Loucy (cell line): ENCODE measurements at regions not wholly inside any gene's neighbourhood (a gene's known extent, or its start where the extent isn't known, plus 50 kb on each side); places are given as distances from the start of the nearest gene placed in this dataset.

ENCODE experiments used
- H2AFZ ChIP-seq: fragments of 200-600 bp; sonication (generic); 2 replicates; pipeline ENCODE4 v1.6.0; 2016; ENCODE audit warnings: antibody characterized with exemption, mild to moderate bottlenecking, low read length, moderate library complexity
- H3F3A ChIP-seq: fragments of 200-600 bp; 2 replicates; pipeline ENCODE4 v1.6.0; 2016; ENCODE audit warnings: antibody characterized with exemption, low read depth, mild to moderate bottlenecking
- H3K27me3 ChIP-seq: fragments of 200-600 bp; sonication (generic); 2 replicates; pipeline ENCODE4 v1.6.1; 2014; ENCODE audit warnings: low read length, mild to moderate bottlenecking; ENCODE audit not compliant: insufficient read depth, poor library complexity, severe bottlenecking
- H3K36me3 ChIP-seq: fragments of 200-600 bp; sonication (generic); 2 replicates; pipeline ENCODE4 v1.6.1; 2016; ENCODE audit warnings: low read length; ENCODE audit not compliant: insufficient read depth
- H3K4me1 ChIP-seq: fragments of 200-600 bp; sonication (generic); 2 replicates; pipeline ENCODE4 v1.5.1; 2014; ENCODE audit warnings: low read length, mild to moderate bottlenecking; ENCODE audit not compliant: insufficient read depth, poor library complexity, severe bottlenecking
- H3K4me2 ChIP-seq: fragments of 200-600 bp; sonication (generic); 2 replicates; pipeline ENCODE4 v1.6.0; 2014; ENCODE audit warnings: antibody characterized with exemption, low read length, low read depth, mild to moderate bottlenecking; ENCODE audit not compliant: poor library complexity, severe bottlenecking
- H3K4me3 ChIP-seq: fragments of 200-600 bp; sonication (generic); 2 replicates; pipeline ENCODE4 v1.5.1; 2014; ENCODE audit warnings: low read length, mild to moderate bottlenecking, mixed read lengths; ENCODE audit not compliant: poor library complexity, severe bottlenecking
- H3K79me2 ChIP-seq: fragments of 200-600 bp; sonication (generic); 2 replicates; pipeline ENCODE4 v1.6.1; 2014; ENCODE audit warnings: low read length; ENCODE audit not compliant: insufficient read depth
- H3K9ac ChIP-seq: fragments of 200-600 bp; sonication (generic); 2 replicates; pipeline ENCODE4 v1.6.0; 2014; ENCODE audit warnings: mild to moderate bottlenecking, low read depth, low read length, moderate library complexity; ENCODE audit not compliant: poor library complexity, severe bottlenecking
- H3K9me2 ChIP-seq: fragments of 200-600 bp; sonication (generic); replicated peaks from 2 replicates; pipeline ENCODE4 v1.6.1; 2016; ENCODE audit warnings: low read depth, low read length, mixed read lengths
- H3K9me3 ChIP-seq: fragments of 200-600 bp; sonication (generic); 2 replicates; pipeline ENCODE4 v1.6.1; 2014; ENCODE audit warnings: mild to moderate bottlenecking, antibody characterized with exemption, low read length, low read depth; ENCODE audit not compliant: insufficient read depth
- H4K20me1 ChIP-seq: fragments of 200-600 bp; sonication (generic); 2 replicates; pipeline ENCODE4 v1.6.0; 2014; ENCODE audit warnings: antibody characterized with exemption, low read length, mild to moderate bottlenecking; ENCODE audit not compliant: insufficient read depth, poor library complexity, severe bottlenecking
- EZH2phosphoT487 ChIP-seq: fragments of 200-600 bp; IDR thresholded peaks from 2 replicates; pipeline ENCODE4 v1.6.1; 2018; ENCODE audit warnings: antibody characterized with exemption, mild to moderate bottlenecking, moderate library complexity, borderline replicate concordance
- TF ChIP-seq, protein P1 (sequence below): fragments of 200-600 bp; sonication (generic); conservative IDR thresholded peaks from 2 replicates; pipeline ENCODE4 v1.5.1; 2014; ENCODE audit warnings: mild to moderate bottlenecking, antibody characterized with exemption, low read length

DNA sequence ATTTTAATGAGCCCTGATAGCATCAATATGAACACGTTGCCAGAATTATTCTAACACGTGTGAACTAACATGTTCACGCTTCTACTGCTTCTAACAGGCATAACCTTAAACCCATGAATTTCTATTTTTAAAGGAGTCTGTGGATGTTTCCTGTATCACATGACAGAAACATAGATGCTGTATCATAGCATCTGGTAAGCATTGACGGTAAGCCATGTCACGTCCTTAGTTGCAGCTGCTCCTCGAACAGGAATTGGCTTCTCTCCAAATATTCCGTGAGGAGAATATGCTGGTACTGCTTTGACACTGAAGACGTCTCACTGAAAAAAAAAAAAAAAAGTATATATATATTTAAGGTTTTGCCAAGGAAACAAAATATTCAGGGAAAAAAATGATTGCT is 105.1 kb upstream of the MXRA5 start:
- no peaks in the 10 kb centered on the region for H3F3A ChIP-seq
- H3K27me3 ChIP-seq, result no peaks in the 10 kb centered on the region
- no peak overlapping the region for H3K9ac ChIP-seq
- H4K20me1 ChIP-seq, result no peaks in the 10 kb centered on the region
- no peak overlapping the region for H3K4me2 ChIP-seq
- TF ChIP-seq EZH2phosphoT487, result no peak
- TF ChIP-seq, protein P1, sequence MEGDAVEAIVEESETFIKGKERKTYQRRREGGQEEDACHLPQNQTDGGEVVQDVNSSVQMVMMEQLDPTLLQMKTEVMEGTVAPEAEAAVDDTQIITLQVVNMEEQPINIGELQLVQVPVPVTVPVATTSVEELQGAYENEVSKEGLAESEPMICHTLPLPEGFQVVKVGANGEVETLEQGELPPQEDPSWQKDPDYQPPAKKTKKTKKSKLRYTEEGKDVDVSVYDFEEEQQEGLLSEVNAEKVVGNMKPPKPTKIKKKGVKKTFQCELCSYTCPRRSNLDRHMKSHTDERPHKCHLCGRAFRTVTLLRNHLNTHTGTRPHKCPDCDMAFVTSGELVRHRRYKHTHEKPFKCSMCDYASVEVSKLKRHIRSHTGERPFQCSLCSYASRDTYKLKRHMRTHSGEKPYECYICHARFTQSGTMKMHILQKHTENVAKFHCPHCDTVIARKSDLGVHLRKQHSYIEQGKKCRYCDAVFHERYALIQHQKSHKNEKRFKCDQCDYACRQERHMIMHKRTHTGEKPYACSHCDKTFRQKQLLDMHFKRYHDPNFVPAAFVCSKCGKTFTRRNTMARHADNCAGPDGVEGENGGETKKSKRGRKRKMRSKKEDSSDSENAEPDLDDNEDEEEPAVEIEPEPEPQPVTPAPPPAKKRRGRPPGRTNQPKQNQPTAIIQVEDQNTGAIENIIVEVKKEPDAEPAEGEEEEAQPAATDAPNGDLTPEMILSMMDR, result no peak
- H3K4me1 ChIP-seq, result no peaks in the 10 kb centered on the region
- no peak overlapping the region for H2AFZ ChIP-seq
- H3K36me3 ChIP-seq, result no peaks in the 10 kb centered on the region
- no peaks in the 10 kb centered on the region for H3K79me2 ChIP-seq
- H3K4me3 ChIP-seq, result no peak overlapping the region
- H3K9me3 ChIP-seq, result no peaks in the 10 kb centered on the region
- H3K9me2 ChIP-seq, result no peaks in the 10 kb centered on the region

DNA sequence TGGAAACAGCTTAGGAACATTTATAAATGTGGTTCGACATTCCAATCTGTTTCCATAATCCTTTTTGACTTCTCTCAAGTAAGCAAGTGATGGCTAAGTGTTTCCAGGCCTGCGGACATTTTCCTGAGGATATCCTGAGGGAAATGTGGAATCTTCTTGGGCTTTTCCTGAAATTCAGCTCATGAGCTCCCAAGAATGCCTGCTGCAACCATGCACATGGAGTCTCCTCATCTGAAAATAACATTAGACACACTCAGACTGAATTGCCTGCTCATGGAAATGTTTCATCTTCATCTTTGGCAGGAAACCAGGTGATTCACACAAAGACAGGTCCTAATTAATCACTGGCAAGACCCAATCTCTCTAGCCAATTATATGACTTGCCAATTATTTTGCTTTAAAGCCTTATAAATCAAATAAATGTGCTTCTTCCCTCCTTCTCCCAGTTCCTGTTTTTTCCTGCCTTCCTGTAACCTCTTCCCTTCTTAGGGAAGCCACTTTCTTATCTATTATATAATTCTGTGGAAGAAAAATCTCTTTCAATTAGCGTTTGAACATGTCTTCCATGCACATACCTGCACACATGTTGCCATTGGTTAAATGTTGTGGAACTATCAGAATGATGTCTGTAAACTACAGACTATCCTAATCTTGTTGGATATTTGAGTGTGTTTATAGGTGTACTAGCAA is 104.6 kb upstream of the MXRA5 start:
- Histone ChIP-seq H4K20me1 (no peaks in the 10 kb centered on the region), H3K4me1 (no peaks in the 10 kb centered on the region), H3K4me2 (no peak overlapping the region), H3K36me3 (no peaks in the 10 kb centered on the region), H3K9ac (no peak overlapping the region), H3K79me2 (no peaks in the 10 kb centered on the region), H3F3A (no peaks in the 10 kb centered on the region), H3K9me2 (no peaks in the 10 kb centered on the region), H3K9me3 (no peaks in the 10 kb centered on the region), H2AFZ (no peak overlapping the region), H3K27me3 (no peaks in the 10 kb centered on the region), H3K4me3 (no peak overlapping the region)
- TF ChIP-seq, protein P1, result no peak
- TF ChIP-seq EZH2phosphoT487, result no peak

DNA sequence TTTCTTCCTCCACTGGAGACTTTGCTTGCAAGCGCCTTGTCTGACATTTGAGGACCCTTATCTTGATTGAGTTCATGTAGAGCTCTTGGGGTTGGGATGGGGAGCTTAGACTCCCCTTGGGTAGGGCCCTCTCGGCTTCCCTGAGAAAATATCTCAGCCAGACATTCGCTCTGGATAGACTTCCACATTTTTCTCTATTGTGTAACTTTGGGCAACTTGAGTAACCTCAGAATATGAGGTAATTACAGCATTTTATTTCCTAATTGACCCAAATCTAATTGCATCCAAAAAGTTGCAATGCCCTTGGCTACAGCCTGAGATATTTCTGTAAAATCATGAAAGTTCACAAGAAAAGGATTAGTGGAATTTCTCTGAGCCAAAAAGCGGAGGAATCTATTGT is 102.8 kb upstream of the MXRA5 start:
- Histone ChIP-seq H2AFZ (no peak overlapping the region), H3K27me3 (no peaks in the 10 kb centered on the region)

More for the DNA sequence above, 102.8 kb upstream of the MXRA5 start:
- no peak for TF ChIP-seq EZH2phosphoT487
- TF ChIP-seq, protein P1, result no peak
- Histone ChIP-seq H3K4me1 (no peaks in the 10 kb centered on the region), H3K9me2 (no peaks in the 10 kb centered on the region), H4K20me1 (no peaks in the 10 kb centered on the region), H3K9ac (no peak overlapping the region), H3K9me3 (no peaks in the 10 kb centered on the region), H3K79me2 (no peaks in the 10 kb centered on the region), H3K4me2 (no peak overlapping the region), H3K36me3 (no peaks in the 10 kb centered on the region), H3F3A (no peaks in the 10 kb centered on the region), H3K4me3 (no peak overlapping the region)
